ENCODE measurements at regions not wholly inside any gene's neighbourhood (a gene's known extent, or its start where the extent isn't known, plus 50 kb on each side); places are given as distances from the start of the nearest gene placed in this dataset.

DNA sequence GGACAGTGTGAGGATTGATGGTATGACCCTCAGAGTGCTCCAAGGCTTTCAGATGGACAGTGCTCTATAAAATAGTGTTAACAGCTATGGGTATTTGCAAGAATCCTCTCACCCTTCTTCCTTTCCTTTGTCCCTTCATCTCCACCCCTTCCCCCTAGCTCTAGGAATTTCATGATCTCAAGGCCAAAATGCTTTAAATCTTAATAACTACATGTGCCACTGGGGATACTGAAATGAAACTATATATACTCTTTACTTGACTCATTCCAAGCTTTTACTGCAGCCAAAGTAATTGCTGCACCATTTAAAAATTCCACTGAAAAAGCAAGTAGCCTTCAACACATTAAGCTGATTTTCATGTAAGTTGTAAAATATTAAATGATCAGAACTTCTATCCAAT is 361.6 kb upstream of the SLC30A5 start:
- Histone ChIP-seq H3K27me3 (ENCODE audit: control insufficient read depth, low read length) (no peaks in the 10 kb centered on the region), H3K9me2 (replicated peaks; ENCODE audit: control insufficient read depth, low read length) (no peaks in the 10 kb centered on the region), H4K20me1 (ENCODE audit: control insufficient read depth, insufficient read depth, low read depth, low read length) (no peaks in the 10 kb centered on the region), H3K4me1 (ENCODE audit: control insufficient read depth, low read length) (no peaks in the 10 kb centered on the region), H3K4me2 (ENCODE audit: low read length) (no peak overlapping the region), H3K27ac (ENCODE audit: low read depth, low read length) (no peak overlapping the region), H3K4me3 (ENCODE audit: low read length) (no peak overlapping the region), H3K9me3 (ENCODE audit: control insufficient read depth, insufficient read depth, low read length) (no peaks in the 10 kb centered on the region), H3F3A (ENCODE audit: control insufficient read depth, insufficient read depth) (no peaks in the 10 kb centered on the region), H3K79me2 (ENCODE audit: control insufficient read depth, low read length) (no peaks in the 10 kb centered on the region), H3K36me3 (ENCODE audit: control insufficient read depth, low read length) (no peaks in the 10 kb centered on the region)
- TF ChIP-seq, protein P1, sequence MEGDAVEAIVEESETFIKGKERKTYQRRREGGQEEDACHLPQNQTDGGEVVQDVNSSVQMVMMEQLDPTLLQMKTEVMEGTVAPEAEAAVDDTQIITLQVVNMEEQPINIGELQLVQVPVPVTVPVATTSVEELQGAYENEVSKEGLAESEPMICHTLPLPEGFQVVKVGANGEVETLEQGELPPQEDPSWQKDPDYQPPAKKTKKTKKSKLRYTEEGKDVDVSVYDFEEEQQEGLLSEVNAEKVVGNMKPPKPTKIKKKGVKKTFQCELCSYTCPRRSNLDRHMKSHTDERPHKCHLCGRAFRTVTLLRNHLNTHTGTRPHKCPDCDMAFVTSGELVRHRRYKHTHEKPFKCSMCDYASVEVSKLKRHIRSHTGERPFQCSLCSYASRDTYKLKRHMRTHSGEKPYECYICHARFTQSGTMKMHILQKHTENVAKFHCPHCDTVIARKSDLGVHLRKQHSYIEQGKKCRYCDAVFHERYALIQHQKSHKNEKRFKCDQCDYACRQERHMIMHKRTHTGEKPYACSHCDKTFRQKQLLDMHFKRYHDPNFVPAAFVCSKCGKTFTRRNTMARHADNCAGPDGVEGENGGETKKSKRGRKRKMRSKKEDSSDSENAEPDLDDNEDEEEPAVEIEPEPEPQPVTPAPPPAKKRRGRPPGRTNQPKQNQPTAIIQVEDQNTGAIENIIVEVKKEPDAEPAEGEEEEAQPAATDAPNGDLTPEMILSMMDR (IDR thresholded peaks at IDR 0.05; ENCODE audit: low read depth, low read length, poor library complexity, severe bottlenecking) = no peak
- no peak for TF ChIP-seq EZH2phosphoT487 (IDR thresholded peaks at IDR 0.05; ENCODE audit: borderline replicate concordance, low read length)

DNA sequence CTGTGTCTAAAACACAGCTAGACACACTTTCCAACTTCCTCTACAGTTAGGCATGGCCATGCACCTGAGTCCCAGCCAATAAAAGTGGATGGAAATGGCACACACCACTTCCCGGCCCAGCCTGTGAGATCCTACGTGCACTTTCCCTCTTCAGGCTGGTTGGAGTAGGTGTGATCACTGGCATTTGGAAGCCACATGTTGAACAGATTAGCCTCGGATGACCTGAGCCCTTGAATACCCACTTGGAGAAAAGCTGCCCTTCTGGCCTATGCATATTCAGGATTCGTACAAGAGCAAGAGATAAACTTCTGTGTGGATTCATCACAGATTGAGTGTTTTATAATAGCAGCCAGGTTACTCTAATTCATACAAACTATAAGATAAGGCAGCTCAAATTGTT is 359.0 kb upstream of the SLC30A5 start:
- no peaks in the 10 kb centered on the region for H3K79me2 ChIP-seq (ENCODE audit: control insufficient read depth, low read length)
- no peaks in the 10 kb centered on the region for H3K9me3 ChIP-seq (ENCODE audit: control insufficient read depth, insufficient read depth, low read length)
- no peaks in the 10 kb centered on the region for H3K36me3 ChIP-seq (ENCODE audit: control insufficient read depth, low read length)
- H4K20me1 ChIP-seq (ENCODE audit: control insufficient read depth, insufficient read depth, low read depth, low read length) = no peaks in the 10 kb centered on the region
- H3K27ac ChIP-seq (ENCODE audit: low read depth, low read length) = no peak overlapping the region
- H3K4me3 ChIP-seq (ENCODE audit: low read length) = no peak overlapping the region
- no peaks in the 10 kb centered on the region for H3K27me3 ChIP-seq (ENCODE audit: control insufficient read depth, low read length)
- H3K4me2 ChIP-seq (ENCODE audit: low read length) = no peak overlapping the region
- no peaks in the 10 kb centered on the region for H3F3A ChIP-seq (ENCODE audit: control insufficient read depth, insufficient read depth)
- H3K9me2 ChIP-seq (replicated peaks; ENCODE audit: control insufficient read depth, low read length) = no peaks in the 10 kb centered on the region
- no peaks in the 10 kb centered on the region for H3K4me1 ChIP-seq (ENCODE audit: control insufficient read depth, low read length)
- TF ChIP-seq EZH2phosphoT487 (IDR thresholded peaks at IDR 0.05; ENCODE audit: borderline replicate concordance, low read length) = no peak
- TF ChIP-seq, protein P1 (IDR thresholded peaks at IDR 0.05; ENCODE audit: low read depth, low read length, poor library complexity, severe bottlenecking) = no peak

DNA sequence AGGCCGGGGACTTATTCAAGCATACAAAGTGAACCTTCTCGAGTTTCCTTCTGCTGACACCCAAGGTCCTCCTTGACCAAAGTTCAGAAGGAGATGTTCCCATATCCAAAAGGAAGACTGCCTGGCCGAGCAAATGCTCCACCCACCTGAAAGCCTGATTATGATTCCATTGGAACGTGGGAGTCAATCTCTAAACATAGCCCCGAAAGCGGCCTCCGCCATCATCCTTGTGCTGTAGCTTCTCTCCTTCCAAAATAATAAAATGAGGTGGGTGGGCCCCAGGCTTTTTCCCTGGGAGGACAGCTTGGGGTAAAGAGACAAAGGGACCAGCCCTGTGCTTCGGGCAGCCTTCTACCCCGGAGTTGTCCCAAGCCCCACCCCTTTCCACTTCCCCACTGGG is 355.6 kb upstream of the SLC30A5 start:
- Histone ChIP-seq H3K27ac (ENCODE audit: low read depth, low read length) (no peak overlapping the region), H3K4me2 (ENCODE audit: low read length) (no peak overlapping the region), H3K9me3 (ENCODE audit: control insufficient read depth, insufficient read depth, low read length) (no peaks in the 10 kb centered on the region), H3K4me1 (ENCODE audit: control insufficient read depth, low read length) (no peaks in the 10 kb centered on the region), H3F3A (ENCODE audit: control insufficient read depth, insufficient read depth) (no peaks in the 10 kb centered on the region), H3K27me3 (ENCODE audit: control insufficient read depth, low read length) (no peaks in the 10 kb centered on the region), H3K4me3 (ENCODE audit: low read length) (no peak overlapping the region), H3K9me2 (replicated peaks; ENCODE audit: control insufficient read depth, low read length) (no peaks in the 10 kb centered on the region), H4K20me1 (ENCODE audit: control insufficient read depth, insufficient read depth, low read depth, low read length) (no peaks in the 10 kb centered on the region), H3K36me3 (ENCODE audit: control insufficient read depth, low read length) (no peaks in the 10 kb centered on the region), H3K79me2 (ENCODE audit: control insufficient read depth, low read length) (no peaks in the 10 kb centered on the region)
- TF ChIP-seq, protein P1 (IDR thresholded peaks at IDR 0.05; ENCODE audit: low read depth, low read length, poor library complexity, severe bottlenecking) = no peak
- no peak for TF ChIP-seq EZH2phosphoT487 (IDR thresholded peaks at IDR 0.05; ENCODE audit: borderline replicate concordance, low read length)

GRCh38 chr5:68738841-68739240 is 355.0 kb upstream of the SLC30A5 start:
- Histone ChIP-seq H3K4me1 (ENCODE audit: control insufficient read depth, low read length) (no peaks in the 10 kb centered on the region), H3K9me3 (ENCODE audit: control insufficient read depth, insufficient read depth, low read length) (no peaks in the 10 kb centered on the region), H3K4me2 (ENCODE audit: low read length) (no peak overlapping the region), H3K4me3 (ENCODE audit: low read length) (no peak overlapping the region), H3K27ac (ENCODE audit: low read depth, low read length) (no peak overlapping the region), H4K20me1 (ENCODE audit: control insufficient read depth, insufficient read depth, low read depth, low read length) (no peaks in the 10 kb centered on the region), H3K9me2 (replicated peaks; ENCODE audit: control insufficient read depth, low read length) (no peaks in the 10 kb centered on the region), H3F3A (ENCODE audit: control insufficient read depth, insufficient read depth) (no peaks in the 10 kb centered on the region), H3K27me3 (ENCODE audit: control insufficient read depth, low read length) (no peaks in the 10 kb centered on the region), H3K36me3 (ENCODE audit: control insufficient read depth, low read length) (no peaks in the 10 kb centered on the region), H3K79me2 (ENCODE audit: control insufficient read depth, low read length) (no peaks in the 10 kb centered on the region)
- no peak for TF ChIP-seq EZH2phosphoT487 (IDR thresholded peaks at IDR 0.05; ENCODE audit: borderline replicate concordance, low read length)
- TF ChIP-seq, protein P1 (IDR thresholded peaks at IDR 0.05; ENCODE audit: low read depth, low read length, poor library complexity, severe bottlenecking) = no peak

All from DOHH2 (cell line).